ENCODE measurements at regions not wholly inside any gene's neighbourhood (a gene's known extent, or its start where the extent isn't known, plus 50 kb on each side); places are given as distances from the start of the nearest gene placed in this dataset.

GRCh38 chr11:40062616-40063015 is 1396.8 kb downstream of the LRRC4C start:
- DNase-seq = no peak

DNA sequence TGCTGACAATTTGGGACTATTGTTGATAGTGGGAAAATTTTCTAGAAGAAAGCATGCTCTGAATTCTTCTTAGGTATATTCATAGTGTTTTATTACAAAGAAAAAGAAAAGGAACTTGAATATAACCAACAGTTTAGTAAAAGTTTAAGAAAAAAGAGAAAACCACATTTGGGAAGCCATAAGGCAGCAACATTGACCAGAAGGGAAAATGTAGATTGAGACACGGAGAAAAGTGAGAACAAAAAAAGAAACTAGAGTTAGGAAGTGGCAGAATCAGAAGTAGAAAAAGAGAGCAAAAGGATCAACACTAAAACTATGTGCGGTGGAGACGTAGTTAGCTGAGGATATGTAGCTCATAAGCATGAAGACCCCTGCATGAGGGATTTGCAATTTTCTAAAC is 1398.2 kb downstream of the LRRC4C start:
- DNase-seq = no peak

GRCh38 chr11:40054631-40055030 is 1404.8 kb downstream of the LRRC4C start:
- DNase-seq = no peak

GRCh38 chr11:40045312-40045711 is 1414.1 kb downstream of the LRRC4C start:
- DNase-seq = no peak

DNA sequence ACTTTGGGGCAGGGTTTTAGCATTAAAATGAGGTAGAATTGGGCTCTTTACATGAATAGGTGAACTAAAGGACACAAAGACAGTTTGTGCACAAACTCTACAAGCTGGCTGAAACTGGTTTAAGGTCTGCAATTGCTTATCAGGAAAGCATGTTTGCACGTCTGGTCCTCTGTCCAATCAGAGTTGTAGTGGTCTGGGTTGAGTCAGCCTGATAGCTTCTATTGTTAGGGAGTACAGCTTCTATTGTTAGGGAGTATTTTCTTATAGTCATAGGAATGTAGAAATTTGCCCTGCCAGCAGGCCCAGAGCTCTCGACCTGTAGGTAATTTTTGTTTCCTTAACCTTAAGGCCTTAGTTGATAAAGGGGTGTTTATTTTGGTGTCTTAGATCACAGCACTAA is 1422.4 kb downstream of the LRRC4C start:
- peak; percentile 18 for DNase-seq

GRCh38 chr11:40032331-40032730 is 1427.1 kb downstream of the LRRC4C start:
- DNase-seq = peak; percentile 13

- no peak for DNase-seq
Measured at GRCh38 chr11:40030867-40031266, 1428.6 kb downstream of the LRRC4C start.

- no peak for DNase-seq
Measured at GRCh38 chr11:40029391-40029790, 1430.1 kb downstream of the LRRC4C start.

DNA sequence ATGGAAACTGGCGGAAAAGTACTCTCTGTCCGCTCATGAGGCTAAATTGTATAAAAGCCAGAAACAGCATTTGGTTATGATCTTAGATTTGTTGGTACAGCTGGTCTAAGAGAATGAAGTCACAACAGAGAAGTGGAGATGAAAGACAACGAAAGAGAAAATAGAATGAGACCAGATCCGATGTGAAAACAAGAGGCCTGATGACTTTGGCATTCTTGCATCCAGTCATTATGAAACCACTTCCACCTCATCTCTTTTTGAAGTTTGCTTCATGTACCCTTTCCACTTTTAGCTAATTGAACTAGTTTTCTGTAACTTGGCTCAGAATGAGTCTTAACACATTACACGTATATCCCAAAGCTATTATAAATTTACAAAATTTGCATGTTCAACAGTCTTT is 1431.7 kb downstream of the LRRC4C start:
- DNase-seq = no peak

DNA sequence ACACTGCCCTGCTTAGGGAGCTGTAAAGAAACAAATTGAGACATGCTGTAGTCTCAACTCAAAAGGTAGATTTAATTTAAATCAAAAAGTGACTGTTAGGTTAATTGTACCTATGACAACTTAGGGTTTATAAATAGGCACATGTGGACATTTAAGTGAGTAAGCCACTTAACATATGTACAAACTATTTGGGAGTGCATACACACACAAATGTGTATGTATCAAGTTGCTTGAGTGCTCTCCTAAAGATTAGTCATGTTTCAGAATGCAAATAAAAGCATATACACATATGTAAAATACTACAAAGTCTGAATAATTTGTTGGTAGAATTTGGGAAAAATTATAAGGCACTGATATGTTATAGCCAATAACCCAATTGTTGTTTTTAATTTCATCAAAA is 1435.7 kb downstream of the LRRC4C start:
- no peak for DNase-seq

DNA sequence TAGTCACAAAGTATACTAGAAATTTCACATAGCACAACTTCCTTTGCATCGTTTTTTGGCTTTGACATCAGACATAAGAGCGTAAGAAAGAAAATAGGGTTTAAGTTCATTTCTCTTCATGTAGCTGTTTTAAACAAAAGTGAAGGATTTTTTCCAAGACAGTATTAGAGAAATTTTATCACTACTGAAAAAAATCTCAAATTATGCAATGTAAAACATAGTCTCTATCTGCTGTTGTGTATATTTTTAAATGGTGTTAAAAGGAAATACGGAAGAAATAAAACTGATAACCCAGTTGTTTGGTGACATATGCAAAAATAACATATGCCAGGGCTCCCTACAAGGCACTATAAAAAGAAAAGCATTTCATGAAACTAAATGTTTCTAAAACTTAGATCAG is 1449.4 kb downstream of the LRRC4C start:
- DNase-seq = no peak

- DNase-seq = no peak
Measured at GRCh38 chr11:39992551-39992950, 1466.9 kb downstream of the LRRC4C start.

GRCh38 chr11:39990421-39990831 is 1469.0 kb downstream of the LRRC4C start:
- DNase-seq = peak; percentile 3

GRCh38 chr11:39975091-39975490 is 1484.4 kb downstream of the LRRC4C start:
- DNase-seq = no peak

GRCh38 chr11:39972461-39972860 is 1487.0 kb downstream of the LRRC4C start:
- DNase-seq = no peak

- no peak for DNase-seq
Measured at GRCh38 chr11:39971938-39972337, 1487.5 kb downstream of the LRRC4C start.

- no peak for DNase-seq
Measured at GRCh38 chr11:39968071-39968470, 1491.4 kb downstream of the LRRC4C start.

GRCh38 chr11:39965701-39966100 is 1493.8 kb downstream of the LRRC4C start:
- DNase-seq = no peak

GRCh38 chr11:39960206-39960605 is 1499.2 kb downstream of the LRRC4C start:
- DNase-seq = no peak

- DNase-seq = no peak
Measured at GRCh38 chr11:39932966-39933365, 1526.5 kb downstream of the LRRC4C start.

DNA sequence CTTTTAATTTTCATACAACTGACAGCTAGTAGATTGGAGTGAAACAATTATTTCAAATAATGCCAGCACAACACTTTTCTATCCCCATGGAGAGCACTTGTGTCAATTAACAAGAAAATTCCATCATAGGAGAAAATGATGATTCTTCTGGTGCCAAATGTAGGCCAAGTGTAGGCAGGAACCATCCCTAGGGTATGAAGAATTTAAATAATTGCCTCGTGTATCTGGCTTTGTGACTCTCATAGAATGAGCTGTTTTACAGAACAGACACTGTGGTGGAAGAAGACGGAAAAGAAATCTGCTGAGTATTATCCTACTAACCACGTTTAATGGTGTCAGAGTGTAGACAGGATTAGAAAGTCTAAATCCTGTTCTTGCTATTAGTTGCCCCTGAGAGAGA is 1542.2 kb downstream of the LRRC4C start:
- no peak for DNase-seq

- no peak for DNase-seq
Measured at GRCh38 chr11:39910087-39910486, 1549.4 kb downstream of the LRRC4C start.

GRCh38 chr11:39860931-39861330 is 1598.5 kb downstream of the LRRC4C start:
- no peak for DNase-seq

GRCh38 chr11:39817241-39817640 is 1642.2 kb downstream of the LRRC4C start:
- peak; percentile 8 for DNase-seq

DNA sequence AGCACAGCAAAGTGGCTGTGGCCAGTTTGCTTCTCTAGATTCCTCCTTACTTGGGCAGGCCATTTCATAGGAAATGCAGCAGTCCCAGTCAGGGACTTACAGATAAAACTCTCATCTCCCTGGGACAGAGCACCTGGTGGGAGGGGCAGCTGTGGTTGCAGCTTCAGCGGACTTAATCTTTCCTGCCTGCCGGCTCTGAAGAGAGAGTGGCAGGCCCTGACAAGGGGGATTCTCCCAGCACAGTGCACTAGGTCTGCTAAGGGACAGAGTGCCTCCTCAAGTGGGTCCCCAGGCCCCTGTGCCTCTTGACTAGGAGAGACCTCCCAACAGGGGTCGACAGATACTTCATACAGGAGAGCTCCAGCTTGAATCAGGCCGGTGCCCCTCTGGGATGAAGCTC is 1649.1 kb downstream of the LRRC4C start:
- no peak for DNase-seq

- no peak for DNase-seq
Measured at GRCh38 chr11:39809833-39810232, 1649.6 kb downstream of the LRRC4C start.
